ENCODE measurements at regions not wholly inside any gene's neighbourhood (a gene's known extent, or its start where the extent isn't known, plus 50 kb on each side); places are given as distances from the start of the nearest gene placed in this dataset.

- TF ChIP-seq L3MBTL2 (conservative IDR thresholded peaks at IDR 0.05) (no peak), ELF4 (IDR thresholded peaks at IDR 0.05) (no peak), FOXM1 (IDR thresholded peaks at IDR 0.05; ENCODE audit: borderline replicate concordance) (no peak), FOXK2 (IDR thresholded peaks at IDR 0.05) (no peak), NFRKB (IDR thresholded peaks at IDR 0.05) (no peak), SP1 (IDR thresholded peaks at IDR 0.05) (no peak), SUZ12 (IDR thresholded peaks at IDR 0.05) (no peak), TARDBP (IDR thresholded peaks at IDR 0.05) (no peak), ARNT (IDR thresholded peaks at IDR 0.05) (no peak)
- TF ChIP-seq, protein P1, sequence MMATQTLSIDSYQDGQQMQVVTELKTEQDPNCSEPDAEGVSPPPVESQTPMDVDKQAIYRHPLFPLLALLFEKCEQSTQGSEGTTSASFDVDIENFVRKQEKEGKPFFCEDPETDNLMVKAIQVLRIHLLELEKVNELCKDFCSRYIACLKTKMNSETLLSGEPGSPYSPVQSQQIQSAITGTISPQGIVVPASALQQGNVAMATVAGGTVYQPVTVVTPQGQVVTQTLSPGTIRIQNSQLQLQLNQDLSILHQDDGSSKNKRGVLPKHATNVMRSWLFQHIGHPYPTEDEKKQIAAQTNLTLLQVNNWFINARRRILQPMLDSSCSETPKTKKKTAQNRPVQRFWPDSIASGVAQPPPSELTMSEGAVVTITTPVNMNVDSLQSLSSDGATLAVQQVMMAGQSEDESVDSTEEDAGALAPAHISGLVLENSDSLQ (IDR thresholded peaks at IDR 0.05): no peak
These were observed 898.2 kb upstream of the RAG2 start for GRCh38 chr11:37496201-37496600.
